GM23338 (cell line): ENCODE measurements at regions not wholly inside any gene's neighbourhood (a gene's known extent, or its start where the extent isn't known, plus 50 kb on each side); places are given as distances from the start of the nearest gene placed in this dataset.

Experiments used
- ATAC-seq: fragments of 200-7000 bp; cut with Tn5 transposase; 3 replicates; pipeline ENCODE4 v1.9.1; 2020
- DNase-seq: peaks from one replicate; pipeline ENCODE4 v3.0.0-alpha.2; 2015; ENCODE audit warnings: low spot score
- H2AFZ ChIP-seq: fragments of 200-600 bp; sonication (generic); 2 replicates; pipeline ENCODE4 v1.8.0; 2016; ENCODE audit warnings: antibody characterized with exemption, mild to moderate bottlenecking, moderate library complexity
- H3F3A ChIP-seq: fragments of 200-600 bp; sonication (generic); replicated peaks from 2 replicates; pipeline ENCODE4 v1.8.0; 2017; ENCODE audit warnings: antibody characterized with exemption, mixed run types, low read depth
- H3K27ac ChIP-seq: fragments of 200-600 bp; sonication (generic); 2 replicates; pipeline ENCODE4 v1.6.1; 2016; ENCODE audit warnings: low read depth
- H3K27me3 ChIP-seq: fragments of 200-600 bp; sonication (generic); 2 replicates; pipeline ENCODE4 v1.8.0; 2016; ENCODE audit warnings: mild to moderate bottlenecking, mixed run types, moderate library complexity; ENCODE audit not compliant: insufficient read depth
- H3K36me3 ChIP-seq: fragments of 200-600 bp; sonication (generic); 2 replicates; pipeline ENCODE4 v1.8.0; 2016; ENCODE audit warnings: mild to moderate bottlenecking; ENCODE audit not compliant: insufficient read depth
- H3K4me1 ChIP-seq: fragments of 200-600 bp; sonication (generic); 2 replicates; pipeline ENCODE4 v1.8.0; 2016; ENCODE audit warnings: mild to moderate bottlenecking, moderate library complexity; ENCODE audit not compliant: insufficient read depth
- H3K4me2 ChIP-seq: fragments of 200-600 bp; sonication (generic); 2 replicates; pipeline ENCODE4 v1.7.1; 2017; ENCODE audit warnings: mixed run types
- H3K4me3 ChIP-seq: fragments of 200-600 bp; sonication (generic); 2 replicates; pipeline ENCODE4 v1.6.1; 2016; ENCODE audit warnings: mixed run types
- H3K79me2 ChIP-seq: fragments of 200-600 bp; sonication (generic); replicated peaks from 2 replicates; pipeline ENCODE4 v1.8.0; 2017; ENCODE audit warnings: mild to moderate bottlenecking; ENCODE audit not compliant: insufficient read depth
- H3K9me2 ChIP-seq: fragments of 200-600 bp; sonication (generic); 2 replicates; pipeline ENCODE4 v1.8.0; 2017; ENCODE audit not compliant: insufficient read depth
- H4K20me1 ChIP-seq: fragments of 200-600 bp; sonication (generic); replicated peaks from 2 replicates; pipeline ENCODE4 v1.8.0; 2017; ENCODE audit warnings: mild to moderate bottlenecking; ENCODE audit not compliant: insufficient read depth
- H3K27ac Mint-ChIP-seq: 2 replicates; pipeline ENCODE4 v1.8.0; 2020; ENCODE audit warnings: inconsistent platforms, mild to moderate bottlenecking, moderate library complexity, mixed read lengths
- H3K27me3 Mint-ChIP-seq: 3 replicates; pipeline ENCODE4 v1.8.0; 2022; ENCODE audit warnings: low read depth, mild to moderate bottlenecking, moderate library complexity, mixed read lengths, inconsistent platforms; ENCODE audit not compliant: insufficient read depth, poor library complexity
- H3K36me3 Mint-ChIP-seq: 3 replicates; pipeline ENCODE4 v1.8.0; 2021; ENCODE audit warnings: low read depth, mild to moderate bottlenecking, inconsistent platforms, moderate library complexity, mixed read lengths
- H3K4me1 Mint-ChIP-seq: 3 replicates; pipeline ENCODE4 v1.8.0; 2020; ENCODE audit warnings: mild to moderate bottlenecking, inconsistent platforms, mixed read lengths
- H3K4me3 Mint-ChIP-seq: 3 replicates; pipeline ENCODE4 v1.8.0; 2021; ENCODE audit warnings: moderate library complexity, mild to moderate bottlenecking, inconsistent platforms, mixed read lengths
- H3K9me3 Mint-ChIP-seq: 3 replicates; pipeline ENCODE4 v1.8.0; 2020; ENCODE audit warnings: moderate library complexity, mild to moderate bottlenecking, inconsistent platforms, mixed read lengths
- CREB1 ChIP-seq: fragments of 250-450 bp; sonication (Bioruptor Pico); IDR thresholded peaks from 2 replicates; pipeline ENCODE4 v1.5.0; 2020; ENCODE audit warnings: low read depth, mild to moderate bottlenecking, moderate library complexity
- ETS1 ChIP-seq: IDR thresholded peaks from 2 replicates; pipeline ENCODE4 v1.6.1; 2016; ENCODE audit warnings: antibody characterized with exemption
- EZH2 ChIP-seq: fragments of 200-600 bp; sonication (generic); IDR thresholded peaks from one replicate; pipeline ENCODE4 v1.8.0; 2017; ENCODE audit warnings: antibody characterized with exemption, mild to moderate bottlenecking, low read depth; ENCODE audit not compliant: unreplicated experiment
- EZH2phosphoT487 ChIP-seq: fragments of 200-600 bp; sonication (generic); IDR thresholded peaks from one replicate; pipeline ENCODE4 v1.8.1; 2018; ENCODE audit warnings: antibody characterized with exemption; ENCODE audit not compliant: unreplicated experiment
- JUNB ChIP-seq: IDR thresholded peaks from one replicate; pipeline ENCODE4 v1.6.1; 2016; ENCODE audit warnings: antibody characterized with exemption; ENCODE audit not compliant: unreplicated experiment
- NANOG ChIP-seq: IDR thresholded peaks from 2 replicates; pipeline ENCODE4 v1.6.1; 2016; ENCODE audit warnings: antibody characterized with exemption, borderline replicate concordance
- POLR2AphosphoS5 ChIP-seq: IDR thresholded peaks from 2 replicates; pipeline ENCODE4 v1.6.1; 2016; ENCODE audit warnings: antibody characterized with exemption, low read depth
- STAT1 ChIP-seq: IDR thresholded peaks from one replicate; pipeline ENCODE4 v1.6.1; 2016; ENCODE audit warnings: antibody characterized with exemption; ENCODE audit not compliant: unreplicated experiment
- ZNF114 ChIP-seq: fragments of 250-450 bp; sonication (Bioruptor Pico); IDR thresholded peaks from 2 replicates; pipeline ENCODE4 v1.5.0; 2020; ENCODE audit warnings: mild to moderate bottlenecking, moderate library complexity
- ZNF462 ChIP-seq: fragments of 250-450 bp; sonication (Bioruptor Pico); IDR thresholded peaks from 2 replicates; pipeline ENCODE4 v1.5.0; 2020; ENCODE audit warnings: mild to moderate bottlenecking, moderate library complexity

GRCh38 chrY:19869281-19869680 lies 124.8 kb upstream of the KDM5D start:
- H3F3A ChIP-seq, result no peaks in the 10 kb centered on the region
- H3K9me3 Mint-ChIP-seq, result peaks cover 51% of the 10 kb centered on the region

More at GRCh38 chrY:19869281-19869680, 124.8 kb upstream of the KDM5D start:
- no peak for DNase-seq
- Mint-ChIP-seq H3K4me1 (no peaks in the 10 kb centered on the region), H3K36me3 (peaks cover 6% of the 10 kb centered on the region; the same call in 2 of the 3 replicates), H3K27me3 (no peaks in the 10 kb centered on the region), H3K27ac (no peak overlapping the region), H3K4me3 (no peak overlapping the region)
- H4K20me1 ChIP-seq, result no peaks in the 10 kb centered on the region
- TF ChIP-seq ETS1 (no peak), JUNB (no peak), EZH2phosphoT487 (no peak), CREB1 (CRISPR knock-in tag) (no peak), EZH2 (no peak), POLR2AphosphoS5 (no peak), NANOG (no peak), ZNF462 (CRISPR knock-in tag) (no peak), ZNF114 (CRISPR knock-in tag) (no peak), STAT1 (no peak)
- no peak overlapping the region for H3K4me3 ChIP-seq
- H3K4me2 ChIP-seq, result no peak overlapping the region
- H3K27ac ChIP-seq, result no peak overlapping the region
- no peak overlapping the region for H2AFZ ChIP-seq
- no peaks in the 10 kb centered on the region for H3K27me3 ChIP-seq
- H3K9me2 ChIP-seq, result no peaks in the 10 kb centered on the region
- no peak for ATAC-seq
- H3K4me1 ChIP-seq, result no peaks in the 10 kb centered on the region
- H3K79me2 ChIP-seq, result no peaks in the 10 kb centered on the region
- H3K36me3 ChIP-seq, result no peaks in the 10 kb centered on the region
